ENCODE measurements at regions not wholly inside any gene's neighbourhood (a gene's known extent, or its start where the extent isn't known, plus 50 kb on each side); places are given as distances from the start of the nearest gene placed in this dataset.

- no peak for TF ChIP-seq CTCF (conservative IDR thresholded peaks at IDR 0.05 in 1 of 2, IDR thresholded peaks at IDR 0.05 in 1 of 2; ENCODE audit: low read depth in 1 of 2, low read length in 2 of 2)
- TF ChIP-seq EZH2 (IDR thresholded peaks at IDR 0.05; ENCODE audit: low read length, missing control alignments), result no peak
Observed at GRCh38 chr6:12523726-12524125, 192.8 kb upstream of the PHACTR1 start.

Data from fibroblast of lung (primary cell).